ENCODE measurements at regions not wholly inside any gene's neighbourhood (a gene's known extent, or its start where the extent isn't known, plus 50 kb on each side); places are given as distances from the start of the nearest gene placed in this dataset.

GRCh38 chr6:55667341-55667740 lies 88.3 kb upstream of the HMGCLL1 start:
- no peak for DNase-seq
- no peaks in the 10 kb centered on the region for H3K36me3 ChIP-seq
- no peak overlapping the region for H3K4me3 ChIP-seq
- H3K27ac ChIP-seq: no peak overlapping the region
- no peaks in the 10 kb centered on the region for H3K27me3 ChIP-seq
- peaks cover 0 to 17% (median 2%) of the 10 kb centered on the region in 12 donors for H3K9me3 ChIP-seq
- peaks cover 0 to 11% (median 0%) of the 10 kb centered on the region in 12 donors for H3K4me1 ChIP-seq
- WGBS, 4 donors: 54 to 74% (median 68%) methylated on average over 2 of the region's 2 CpGs
- intact Hi-C loops (cut with DNase I): no loop called here
- ATAC-seq: no peak
- TF ChIP-seq, protein P1, sequence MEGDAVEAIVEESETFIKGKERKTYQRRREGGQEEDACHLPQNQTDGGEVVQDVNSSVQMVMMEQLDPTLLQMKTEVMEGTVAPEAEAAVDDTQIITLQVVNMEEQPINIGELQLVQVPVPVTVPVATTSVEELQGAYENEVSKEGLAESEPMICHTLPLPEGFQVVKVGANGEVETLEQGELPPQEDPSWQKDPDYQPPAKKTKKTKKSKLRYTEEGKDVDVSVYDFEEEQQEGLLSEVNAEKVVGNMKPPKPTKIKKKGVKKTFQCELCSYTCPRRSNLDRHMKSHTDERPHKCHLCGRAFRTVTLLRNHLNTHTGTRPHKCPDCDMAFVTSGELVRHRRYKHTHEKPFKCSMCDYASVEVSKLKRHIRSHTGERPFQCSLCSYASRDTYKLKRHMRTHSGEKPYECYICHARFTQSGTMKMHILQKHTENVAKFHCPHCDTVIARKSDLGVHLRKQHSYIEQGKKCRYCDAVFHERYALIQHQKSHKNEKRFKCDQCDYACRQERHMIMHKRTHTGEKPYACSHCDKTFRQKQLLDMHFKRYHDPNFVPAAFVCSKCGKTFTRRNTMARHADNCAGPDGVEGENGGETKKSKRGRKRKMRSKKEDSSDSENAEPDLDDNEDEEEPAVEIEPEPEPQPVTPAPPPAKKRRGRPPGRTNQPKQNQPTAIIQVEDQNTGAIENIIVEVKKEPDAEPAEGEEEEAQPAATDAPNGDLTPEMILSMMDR (IDR thresholded peaks at IDR 0.05): no peak
- TF ChIP-seq POLR2A (IDR thresholded peaks at IDR 0.05): no peak

- WGBS, 4 donors: 83 to 92% (median 89%) methylated on average over 2 of the region's 2 CpGs
- Histone ChIP-seq H3K9me3 (peaks cover 0 to 21% (median 2%) of the 10 kb centered on the region in 12 donors), H3K27ac (no peak overlapping the region), H3K27me3 (no peaks in the 10 kb centered on the region), H3K36me3 (no peaks in the 10 kb centered on the region), H3K4me3 (no peak overlapping the region), H3K4me1 (peaks cover 0 to 11% (median 0%) of the 10 kb centered on the region in 12 donors)
- intact Hi-C loops (cut with DNase I): no loop called here
- TF ChIP-seq POLR2A (IDR thresholded peaks at IDR 0.05): no peak
- TF ChIP-seq, protein P1 (IDR thresholded peaks at IDR 0.05): no peak
- DNase-seq (no peak), ATAC-seq (no peak)
Observed at GRCh38 chr6:55666606-55667225, 87.7 kb upstream of the HMGCLL1 start.

DNA sequence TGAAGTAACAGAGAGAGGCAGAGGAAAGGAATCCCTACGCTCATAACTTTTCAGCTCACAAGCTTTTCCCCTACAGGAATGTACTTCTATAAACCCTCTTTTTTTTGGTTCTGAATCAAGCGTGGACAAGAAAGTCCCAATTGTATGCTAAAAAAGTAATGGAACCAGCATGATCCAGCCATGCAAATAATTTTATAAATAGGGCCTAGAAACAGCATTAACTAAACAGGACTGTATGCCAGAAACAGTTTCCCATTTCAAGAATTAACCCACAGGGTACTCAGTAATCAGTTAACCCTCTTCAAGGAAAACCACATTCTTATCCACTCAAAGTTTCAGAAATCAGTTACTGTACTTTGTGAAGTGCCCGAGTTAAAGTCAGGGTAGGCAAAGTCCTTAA lies 87.0 kb upstream of the HMGCLL1 start:
- TF ChIP-seq, protein P1 (IDR thresholded peaks at IDR 0.05): no peak
- no peak for TF ChIP-seq POLR2A (IDR thresholded peaks at IDR 0.05)
- Histone ChIP-seq H3K9me3 (peaks cover 0 to 25% (median 5%) of the 10 kb centered on the region in 12 donors), H3K4me1 (peaks cover 0 to 11% (median 0%) of the 10 kb centered on the region in 12 donors), H3K27ac (no peak overlapping the region), H3K27me3 (no peaks in the 10 kb centered on the region), H3K4me3 (no peak overlapping the region), H3K36me3 (no peaks in the 10 kb centered on the region)
- ATAC-seq: no peak
- intact Hi-C loops (cut with DNase I): no loop called here
- DNase-seq: no peak
- WGBS, 4 donors: 76 to 96% (median 89%) methylated on average over 3 of the region's 3 CpGs

- no peaks in the 10 kb centered on the region for H3K27me3 ChIP-seq
- TF ChIP-seq, protein P1 (IDR thresholded peaks at IDR 0.05): no peak
- no peak for TF ChIP-seq POLR2A (IDR thresholded peaks at IDR 0.05)
- H3K36me3 ChIP-seq: no peaks in the 10 kb centered on the region
- DNase-seq (no peak), ATAC-seq (no peak)
- no peak overlapping the region for H3K27ac ChIP-seq
- 57 to 83% (median 71%) methylated on average over 2 of the region's 2 CpGs for WGBS, 4 donors
- H3K9me3 ChIP-seq: peaks cover 0 to 25% (median 5%) of the 10 kb centered on the region in 12 donors
- no peak overlapping the region for H3K4me3 ChIP-seq
- H3K4me1 ChIP-seq: peaks cover 0 to 11% (median 0%) of the 10 kb centered on the region in 12 donors
- intact Hi-C loops (cut with DNase I): no loop called here
Observed at GRCh38 chr6:55664591-55665587, 85.9 kb upstream of the HMGCLL1 start.

Measured in heart left ventricle (tissue), 16 donors.